ENCODE measurements at regions not wholly inside any gene's neighbourhood (a gene's known extent, or its start where the extent isn't known, plus 50 kb on each side); places are given as distances from the start of the nearest gene placed in this dataset.

GRCh38 chr3:81390796-81391195 lies 370.6 kb downstream of the GBE1 start:
- TF ChIP-seq POLR2AphosphoS5 (IDR thresholded peaks at IDR 0.05; ENCODE audit: low read depth, low read length): no peak
- no peak for TF ChIP-seq TAF1 (IDR thresholded peaks at IDR 0.05; ENCODE audit: borderline replicate concordance, low read depth, low read length)
